ENCODE measurements at regions not wholly inside any gene's neighbourhood (a gene's known extent, or its start where the extent isn't known, plus 50 kb on each side); places are given as distances from the start of the nearest gene placed in this dataset.

- no peak for TF ChIP-seq PRDM15 (CRISPR knock-in tag; IDR thresholded peaks at IDR 0.05)
- no peak for TF ChIP-seq FOSL1 (CRISPR knock-in tag; IDR thresholded peaks at IDR 0.05; ENCODE audit: borderline replicate concordance)
- TF ChIP-seq SIN3B (IDR thresholded peaks at IDR 0.05; ENCODE audit: low read length): no peak
Measured at GRCh38 chr6:74362391-74362790, 666.4 kb downstream of the CD109 start (continued).

GRCh38 chr6:74357321-74357720 lies 661.3 kb downstream of the CD109 start:
- no peak overlapping the region for H3K4me2 ChIP-seq (ENCODE audit: low read depth, low read length)
- intact Hi-C loops (cut with micrococcal nuclease; ENCODE audit: unreplicated experiment) (no loop called here), in situ Hi-C loops (cut with HindIII; ENCODE audit: extremely low pct_ligation_motif_present, low pct_unique_long_range_greater_than_20kb) (no loop called here)
- ATAC-seq (no peak), FAIRE-seq (no peak), DNase-seq (ENCODE audit: low spot score) (no peak)
- H3K27me3 ChIP-seq (ENCODE audit: control insufficient read depth in 1 of 2, insufficient read depth in 2 of 2, low read length in 2 of 2): no peaks in the 10 kb centered on the region; a peak in 1 of 5 replicates
- TF ChIP-seq ARNT2 (CRISPR knock-in tag; IDR thresholded peaks at IDR 0.05; ENCODE audit: low read depth): no peak
- no TSS peak for BruUV-seq (replicated peaks)
- H3K9me3 ChIP-seq (ENCODE audit: low read length): no peaks in the 10 kb centered on the region
- H3K27ac ChIP-seq (ENCODE audit: extremely low read length, insufficient read depth, low read length): no peak overlapping the region
- no peak overlapping the region for H3K4me3 ChIP-seq (replicated peaks in 1 of 3; ENCODE audit: insufficient read depth in 1 of 3, low read depth in 2 of 3, low read length in 3 of 3)
- POLR2A ChIA-PET: no interaction called here
- no peak overlapping the region for H2AFZ ChIP-seq (ENCODE audit: low read length)
- H3K4me1 ChIP-seq (ENCODE audit: insufficient read depth, low read length): no peaks in the 10 kb centered on the region
- no peak overlapping the region for H3K9ac ChIP-seq (ENCODE audit: insufficient read depth, low read depth, low read length)
- H4K20me1 ChIP-seq (ENCODE audit: insufficient read depth, low read length): no peaks in the 10 kb centered on the region
- H3K79me2 ChIP-seq (ENCODE audit: insufficient read depth, low read length): no peaks in the 10 kb centered on the region
- no peaks in the 10 kb centered on the region for H3K36me3 ChIP-seq (replicated peaks in 1 of 2; ENCODE audit: control insufficient read depth in 1 of 2, insufficient read depth in 2 of 2, low read length in 2 of 2)
- 1% methylated on average over 4 of the region's 4 CpGs for WGBS (ENCODE audit: low lambda C conversion rate)
- CTCF ChIA-PET (ENCODE audit: low intra/inter-chr PET ratio, low total read pairs): no interaction called here

Data from HepG2 (cell line).